ENCODE measurements at regions not wholly inside any gene's neighbourhood (a gene's known extent, or its start where the extent isn't known, plus 50 kb on each side); places are given as distances from the start of the nearest gene placed in this dataset.
"Not testable (repeated sequence)": the region's sequence is repeated elsewhere in the genome, so short reads cannot be mapped to it uniquely, and the experiment has no call there.

- POLR2A ChIA-PET, result no interaction called here
- peaks cover 0 to 4% (median 0%) of the 10 kb centered on the region in 9 donors for H3K9me3 Mint-ChIP-seq
- peak overlapping the region in 1 of 10 donors; percentile 4 for H3K27ac Mint-ChIP-seq
- peaks cover 0 to 4% (median 0%) of the 10 kb centered on the region in 3 donors for H3K36me3 Mint-ChIP-seq
- H3K27me3 Mint-ChIP-seq, result peaks cover 4 to 18% (median 14%) of the 10 kb centered on the region in 5 donors
- ATAC-seq, result no peak
- H3K4me3 Mint-ChIP-seq, result no peak overlapping the region
- no peaks in the 10 kb centered on the region for H3K4me1 Mint-ChIP-seq
- no peak for DNase-seq
These were observed 1099.9 kb downstream of the TBC1D22A start for GRCh38 chr22:47862394-47862793.

GRCh38 chr22:47860907-47861306, 1098.5 kb downstream of the TBC1D22A start:
- H3K36me3 Mint-ChIP-seq, DNase-seq, H3K9me3 Mint-ChIP-seq, H3K4me1 Mint-ChIP-seq, H3K4me3 Mint-ChIP-seq, H3K27ac Mint-ChIP-seq, ATAC-seq, POLR2A ChIA-PET: not testable (repeated sequence)
- H3K27me3 Mint-ChIP-seq, result peaks cover 4 to 21% (median 18%) of the 10 kb centered on the region in 5 donors

GRCh38 chr22:47859881-47860525, 1097.6 kb downstream of the TBC1D22A start:
- POLR2A ChIA-PET, result no interaction called here
- no peak for DNase-seq
- no peaks in the 10 kb centered on the region for H3K9me3 Mint-ChIP-seq
- no peak overlapping the region for H3K4me3 Mint-ChIP-seq
- peaks cover 5 to 21% (median 16%) of the 10 kb centered on the region in 5 donors for H3K27me3 Mint-ChIP-seq
- peaks cover 0 to 4% (median 0%) of the 10 kb centered on the region in 3 donors for H3K36me3 Mint-ChIP-seq
- ATAC-seq, result no peak
- H3K4me1 Mint-ChIP-seq, result no peaks in the 10 kb centered on the region
- H3K27ac Mint-ChIP-seq, result no peak overlapping the region

GRCh38 chr22:47858773-47859306, 1096.4 kb downstream of the TBC1D22A start:
- ATAC-seq (no peak), DNase-seq (no peak)
- POLR2A ChIA-PET, result no interaction called here
- no peaks in the 10 kb centered on the region for H3K9me3 Mint-ChIP-seq
- no peaks in the 10 kb centered on the region for H3K4me1 Mint-ChIP-seq
- no peak overlapping the region for H3K27ac Mint-ChIP-seq
- H3K27me3 Mint-ChIP-seq, result peaks cover 3 to 21% (median 18%) of the 10 kb centered on the region in 5 donors
- H3K36me3 Mint-ChIP-seq, result peaks cover 0 to 2% (median 0%) of the 10 kb centered on the region in 3 donors
- no peak overlapping the region for H3K4me3 Mint-ChIP-seq

- POLR2A ChIA-PET, result no interaction called here
- no peak for DNase-seq
- Mint-ChIP-seq H3K27ac (peak overlapping the region in 2 of 10 donors; percentile 21 to 36), H3K4me1 (no peaks in the 10 kb centered on the region), H3K4me3 (no peak overlapping the region), H3K27me3 (peaks cover 2 to 20% (median 17%) of the 10 kb centered on the region in 5 donors), H3K36me3 (no peaks in the 10 kb centered on the region), H3K9me3 (no peaks in the 10 kb centered on the region)
- ATAC-seq, result no peak
These were observed 1092.2 kb downstream of the TBC1D22A start for GRCh38 chr22:47854680-47855079.

- Mint-ChIP-seq H3K9me3 (no peaks in the 10 kb centered on the region), H3K27me3 (peaks cover 2 to 20% (median 17%) of the 10 kb centered on the region in 5 donors), H3K4me1 (no peaks in the 10 kb centered on the region), H3K27ac (peak overlapping the region in 2 of 10 donors; percentile 21 to 36), H3K36me3 (no peaks in the 10 kb centered on the region), H3K4me3 (no peak overlapping the region)
- POLR2A ChIA-PET, result no interaction called here
- DNase-seq (no peak), ATAC-seq (no peak)
These were observed 1091.8 kb downstream of the TBC1D22A start for GRCh38 chr22:47854251-47854650.

- POLR2A ChIA-PET, result no interaction called here
- no peak overlapping the region for H3K4me3 Mint-ChIP-seq
- DNase-seq (no peak), ATAC-seq (no peak)
- H3K27me3 Mint-ChIP-seq, result peaks cover 2 to 20% (median 17%) of the 10 kb centered on the region in 5 donors
- H3K9me3 Mint-ChIP-seq, result no peaks in the 10 kb centered on the region
- H3K27ac Mint-ChIP-seq, result no peak overlapping the region
- H3K4me1 Mint-ChIP-seq, result no peaks in the 10 kb centered on the region
- no peaks in the 10 kb centered on the region for H3K36me3 Mint-ChIP-seq
These were observed 1091.3 kb downstream of the TBC1D22A start for GRCh38 chr22:47853750-47854149.

GRCh38 chr22:47851586-47851985, 1089.1 kb downstream of the TBC1D22A start:
- DNase-seq, result no peak
- Mint-ChIP-seq H3K27me3 (peaks cover 2 to 19% (median 15%) of the 10 kb centered on the region in 5 donors), H3K9me3 (no peaks in the 10 kb centered on the region), H3K4me1 (peaks cover 0 to 1% (median 0%) of the 10 kb centered on the region in 4 donors), H3K27ac (no peak overlapping the region), H3K4me3 (no peak overlapping the region), H3K36me3 (no peaks in the 10 kb centered on the region)
- POLR2A ChIA-PET, result no interaction called here
- ATAC-seq, result no peak

- H3K9me3 Mint-ChIP-seq, result no peaks in the 10 kb centered on the region
- POLR2A ChIA-PET, result no interaction called here
- peaks cover 0 to 25% (median 14%) of the 10 kb centered on the region in 5 donors for H3K27me3 Mint-ChIP-seq
- no peaks in the 10 kb centered on the region for H3K36me3 Mint-ChIP-seq
- ATAC-seq, result no peak
- H3K4me1 Mint-ChIP-seq, result peaks cover 0 to 1% (median 0%) of the 10 kb centered on the region in 4 donors
- H3K27ac Mint-ChIP-seq, result no peak overlapping the region
- no peak for DNase-seq
- H3K4me3 Mint-ChIP-seq, result no peak overlapping the region
These were observed 1088.2 kb downstream of the TBC1D22A start for GRCh38 chr22:47850644-47851151.

GRCh38 chr22:47849576-47849975, 1087.1 kb downstream of the TBC1D22A start:
- ATAC-seq, result no peak
- Mint-ChIP-seq H3K4me3 (no peak overlapping the region), H3K27ac (no peak overlapping the region), H3K4me1 (peaks cover 0 to 1% (median 0%) of the 10 kb centered on the region in 4 donors), H3K27me3 (peaks cover 0 to 31% (median 13%) of the 10 kb centered on the region in 5 donors), H3K9me3 (no peaks in the 10 kb centered on the region), H3K36me3 (no peaks in the 10 kb centered on the region)
- no peak for DNase-seq
- POLR2A ChIA-PET, result no interaction called here

GRCh38 chr22:47848184-47848920, 1085.9 kb downstream of the TBC1D22A start:
- Mint-ChIP-seq H3K36me3 (no peaks in the 10 kb centered on the region), H3K27me3 (peaks cover 0 to 34% (median 7%) of the 10 kb centered on the region in 5 donors), H3K4me3 (no peak overlapping the region), H3K27ac (no peak overlapping the region), H3K4me1 (peaks cover 0 to 1% (median 0%) of the 10 kb centered on the region in 4 donors), H3K9me3 (no peaks in the 10 kb centered on the region)
- ATAC-seq (no peak), DNase-seq (no peak)
- POLR2A ChIA-PET, result no interaction called here

GRCh38 chr22:47847131-47847890, 1084.9 kb downstream of the TBC1D22A start:
- Mint-ChIP-seq H3K36me3 (no peaks in the 10 kb centered on the region), H3K9me3 (no peaks in the 10 kb centered on the region), H3K4me3 (no peak overlapping the region), H3K4me1 (peaks cover 0 to 1% (median 0%) of the 10 kb centered on the region in 4 donors), H3K27me3 (peaks cover 0 to 35% (median 8%) of the 10 kb centered on the region in 5 donors), H3K27ac (no peak overlapping the region)
- DNase-seq, result no peak
- POLR2A ChIA-PET, result no interaction called here
- ATAC-seq, result no peak

All from naive thymus-derived CD8-positive, alpha-beta T cell (primary cell).